Motor neuron (in vitro differentiated cells): ENCODE measurements at regions not wholly inside any gene's neighbourhood (a gene's known extent, or its start where the extent isn't known, plus 50 kb on each side); places are given as distances from the start of the nearest gene placed in this dataset.

Experiments used
- ATAC-seq, 8 experiments: fragments of 200-7000 bp; cut with Tn5 transposase; replicated peaks in 6 of 8; 2 replicates each; pipeline ENCODE4 v1.8.0; 2021; ENCODE audit warnings: mild to moderate bottlenecking in 8 of 8, moderate library complexity in 8 of 8
- H3K27ac ChIP-seq, 2 donors: fragments of 250-450 bp; sonication (Bioruptor Pico); 2 replicates each; pipeline ENCODE4 v1.9.0; 2021; ENCODE audit warnings: antibody characterized with exemption in 2 of 2, mild to moderate bottlenecking in 2 of 2, moderate library complexity in 1 of 2
- H3K4me1 ChIP-seq, 2 donors: fragments of 250-450 bp; sonication (Bioruptor Pico); replicated peaks in 1 of 2; 2 replicates each; pipeline ENCODE4 v1.6.1; 2021; ENCODE audit warnings: antibody characterized with exemption in 2 of 2, mild to moderate bottlenecking in 2 of 2, moderate library complexity in 1 of 2
- H3K4me3 ChIP-seq, 5 donors: fragments of 250-450 bp; sonication (Bioruptor Pico); 2 replicates each; pipeline ENCODE4 v1.9.0; 2021; ENCODE audit warnings: antibody characterized with exemption in 5 of 5, mild to moderate bottlenecking in 5 of 5, moderate library complexity in 4 of 5
- WGBS, 10 experiments: fragments of 450-650 bp; shearing (Covaris generic); methylation state at CpG; one replicate each; pipeline ENCODE4 v1.0.0; 2022; 5-methylcytosine and 5-hydroxymethylcytosine counted together
- in situ Hi-C, 9 experiments: fragments of 400-800 bp; cut with MboI; loops; one replicate each; pipeline ENCODE4 v1.15.0; 2021; ENCODE audit warnings: low sequenced_read_pairs in 9 of 9, low pct_unique_long_range_greater_than_20kb in 2 of 9; ENCODE audit not compliant: unreplicated experiment in 9 of 9

DNA sequence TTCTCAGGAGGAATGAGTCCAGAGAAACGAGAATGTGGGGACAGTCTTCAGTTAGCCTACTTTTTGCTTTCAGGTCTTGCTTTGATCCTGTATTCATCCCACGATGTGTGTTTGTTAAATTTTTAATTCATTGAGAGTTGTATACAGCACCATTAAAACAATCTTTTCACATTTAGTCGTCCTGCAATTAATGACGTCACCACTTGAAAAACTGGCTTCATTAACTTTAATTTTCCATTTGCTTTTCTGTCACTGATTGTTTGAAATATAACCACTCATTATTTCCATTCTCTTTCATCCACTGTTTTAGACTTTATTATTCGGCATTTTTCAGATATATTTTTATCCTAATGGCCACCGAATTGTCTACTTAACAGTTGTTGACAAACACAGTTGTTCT is 146.9 kb downstream of the TFEC start:
- no peak overlapping the region for H3K27ac ChIP-seq
- no peak overlapping the region for H3K4me3 ChIP-seq
- in situ Hi-C loops = no loop called here
- H3K4me1 ChIP-seq = peaks cover 7 to 9% of the 10 kb centered on the region in 2 donors
- no peak for ATAC-seq
- WGBS, 10 experiments = 33 to 100% (median 90%) methylated on average over 1 to 6 of the region's 6 CpGs

DNA sequence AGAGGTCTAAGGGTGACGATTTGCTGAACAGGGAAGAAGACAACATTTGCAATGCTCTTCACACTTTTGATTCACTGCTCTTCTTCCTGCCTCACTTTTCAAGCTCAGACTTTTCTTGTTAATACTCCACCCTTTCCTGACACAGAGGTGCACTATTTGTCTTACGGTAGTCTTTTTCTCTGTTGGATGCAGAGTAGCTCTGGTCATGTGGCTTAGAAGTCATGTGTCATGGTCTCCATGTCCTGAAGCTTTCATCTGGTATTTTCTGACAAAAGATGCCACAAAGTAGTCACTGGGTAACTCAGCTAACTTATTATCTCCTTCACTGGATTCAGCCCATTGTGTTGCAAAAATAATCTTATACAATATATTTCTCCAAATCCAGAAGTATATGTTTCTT is 149.1 kb downstream of the TFEC start:
- Histone ChIP-seq H3K4me3 (no peak overlapping the region), H3K4me1 (peaks cover 7 to 9% of the 10 kb centered on the region in 2 donors), H3K27ac (peak overlapping the region in 1 of 2 donors; percentile 44)
- peak in 4 of 8 experiments; percentile 42 to 76 (median 46) for ATAC-seq
- WGBS, 10 experiments = 0 to 100% (median 80%) methylated on average over 1 to 2 of the region's 2 CpGs; no CpG with 5 or more reads in 3 of the 10 experiments
- in situ Hi-C loops = no loop called here

DNA sequence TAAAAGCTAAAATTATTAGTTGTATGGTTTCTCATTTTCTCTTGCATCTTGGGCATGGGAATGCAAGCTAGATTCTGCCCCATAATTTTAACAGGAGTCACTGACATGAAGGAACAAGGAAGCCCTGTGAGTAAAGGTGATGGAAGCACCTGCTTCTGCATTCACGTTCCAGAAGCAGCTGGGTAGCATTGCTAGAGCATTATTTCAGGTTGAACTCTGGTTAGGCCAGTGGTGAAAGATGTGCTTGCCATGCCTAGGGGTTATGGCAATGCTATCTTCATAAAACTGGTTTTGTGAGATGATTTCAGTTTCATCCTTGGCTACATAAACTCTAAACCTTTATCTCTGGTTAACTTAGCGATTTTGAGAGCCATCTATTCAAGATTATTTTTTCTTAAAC is 151.4 kb downstream of the TFEC start:
- H3K27ac ChIP-seq = no peak overlapping the region

DNA sequence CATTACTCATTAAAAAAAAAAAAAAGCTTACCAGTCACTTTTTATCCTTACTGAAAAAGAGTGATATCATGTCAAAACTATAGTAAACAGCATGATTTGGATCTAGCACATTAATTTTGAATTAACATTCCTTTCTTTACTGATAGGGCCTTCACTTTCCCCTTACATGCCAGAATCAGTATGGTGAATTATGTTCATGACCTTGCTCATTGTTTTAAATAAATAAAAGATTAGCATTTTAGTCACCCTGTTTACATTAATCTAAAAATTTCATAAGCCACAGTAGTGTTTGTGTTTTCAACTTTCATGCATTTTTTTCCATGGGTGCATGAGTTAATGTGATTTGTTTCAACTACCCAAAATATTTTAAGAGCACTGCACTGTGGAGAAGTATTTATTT is 160.8 kb downstream of the TFEC start:
- peak in 2 of 8 experiments; percentile 41 to 75 for ATAC-seq
- Histone ChIP-seq H3K4me3 (no peak overlapping the region), H3K27ac (no peak overlapping the region), H3K4me1 (peaks cover 0 to 3% of the 10 kb centered on the region in 2 donors)
- in situ Hi-C loops = no loop called here

More for the DNA sequence above, 151.4 kb downstream of the TFEC start:
- no peak for ATAC-seq
- WGBS, 10 experiments = 0 to 100% (median 86%) methylated on average over 1 to 2 of the region's 2 CpGs; no CpG with 5 or more reads in 1 of the 10 experiments
- Histone ChIP-seq H3K4me3 (no peak overlapping the region), H3K4me1 (peaks cover 7 to 9% of the 10 kb centered on the region in 2 donors)
- in situ Hi-C loops = no loop called here

DNA sequence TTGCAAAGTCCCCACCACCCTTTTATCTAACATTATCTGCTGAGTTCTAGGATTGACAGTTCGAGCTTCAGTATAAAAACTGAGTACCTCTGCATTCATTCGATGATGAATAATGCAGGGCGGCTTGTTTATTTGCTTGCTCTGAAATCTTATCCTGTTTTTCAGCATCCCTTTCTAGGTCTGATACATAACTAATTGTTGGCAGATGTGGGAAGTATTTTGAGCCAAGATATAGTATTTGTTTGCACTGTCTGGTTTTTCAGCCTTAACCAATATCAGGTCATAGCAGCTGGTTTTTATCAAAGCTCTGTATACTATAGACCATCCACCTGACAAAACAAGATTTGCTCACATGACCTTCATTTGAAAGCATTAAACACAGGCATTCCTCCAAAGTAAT is 161.4 kb downstream of the TFEC start:
- in situ Hi-C loops = no loop called here
- WGBS, 10 experiments = 37 to 100% (median 73%) methylated on average over 1 to 3 of the region's 3 CpGs; no CpG with 5 or more reads in 4 of the 10 experiments
- Histone ChIP-seq H3K4me1 (peaks cover 0 to 3% of the 10 kb centered on the region in 2 donors), H3K4me3 (no peak overlapping the region), H3K27ac (no peak overlapping the region)
- ATAC-seq = peak in 3 of 8 experiments; percentile 24 to 83 (median 49)

DNA sequence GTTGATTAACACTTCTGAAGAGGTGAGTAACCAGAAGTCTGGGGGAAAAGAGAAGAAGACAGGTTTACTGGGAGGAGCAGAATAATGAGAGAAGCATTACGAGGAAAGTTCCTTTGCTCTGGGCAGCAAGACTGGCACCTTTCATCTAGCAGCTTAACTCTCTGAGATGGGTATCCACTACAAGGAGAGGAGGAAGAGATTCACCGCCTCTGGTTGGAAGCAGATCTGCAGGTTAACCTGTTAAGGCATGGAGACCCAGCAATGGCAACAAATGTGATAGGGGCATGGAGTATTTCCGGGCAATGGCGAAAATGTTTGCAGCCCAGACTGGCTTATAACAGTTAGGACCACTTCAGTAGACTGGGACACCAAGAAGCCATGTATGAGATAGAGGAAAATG is 162.2 kb downstream of the TFEC start:
- no peak overlapping the region for H3K27ac ChIP-seq
- 14 to 100% (median 90%) methylated on average over 1 to 4 of the region's 4 CpGs; no CpG with 5 or more reads in 3 of the 10 experiments for WGBS, 10 experiments
- H3K4me1 ChIP-seq = peaks cover 0 to 3% of the 10 kb centered on the region in 2 donors
- H3K4me3 ChIP-seq = no peak overlapping the region
- peak in 1 of 8 experiments; percentile 16 for ATAC-seq
- in situ Hi-C loops = no loop called here

DNA sequence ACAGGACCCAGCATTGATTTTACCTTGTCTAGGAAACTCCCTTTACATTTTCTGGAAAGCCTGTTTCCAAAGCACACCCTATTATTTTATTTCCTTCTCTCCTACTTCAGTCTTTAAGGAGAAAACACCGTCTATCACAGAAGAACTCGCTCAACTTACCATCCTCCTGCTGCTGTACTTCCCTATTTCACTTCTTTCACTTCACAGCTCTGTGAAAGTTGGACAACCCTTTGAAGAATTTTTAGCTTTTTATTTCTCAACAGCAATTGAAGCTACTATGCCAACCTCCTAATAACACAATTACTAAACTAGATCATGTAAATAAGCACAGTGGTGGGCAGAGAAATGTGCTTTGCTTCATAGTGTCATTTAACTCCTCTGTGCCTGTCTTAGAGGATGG is 166.5 kb downstream of the TFEC start:
- ATAC-seq = no peak
- in situ Hi-C loops = no loop called here
- H3K4me1 ChIP-seq = no peaks in the 10 kb centered on the region

DNA sequence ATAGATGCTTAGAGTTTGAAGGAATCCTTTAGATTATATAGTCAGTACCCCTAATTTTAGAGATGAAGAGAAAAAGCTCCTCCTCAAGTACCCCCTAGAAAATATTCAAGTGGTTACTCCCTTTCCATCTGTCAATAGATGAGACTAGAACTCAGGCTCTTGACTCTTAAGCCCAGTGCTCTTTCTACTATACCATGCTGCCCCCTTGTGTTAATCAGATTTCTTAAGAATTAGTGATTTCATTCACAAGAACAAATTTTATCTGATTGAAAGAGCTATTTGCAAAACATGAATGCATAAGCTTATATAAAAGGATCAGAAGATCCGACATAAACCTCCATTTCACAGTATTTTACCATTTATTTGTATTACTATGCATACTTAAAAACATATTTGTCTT is 179.3 kb downstream of the TFEC start:
- 0 to 90% (median 44%) methylated on average over 1 of the region's 1 CpG; no CpG with 5 or more reads in 1 of the 10 experiments for WGBS, 10 experiments
- no peak overlapping the region for H3K4me3 ChIP-seq
- no peaks in the 10 kb centered on the region for H3K4me1 ChIP-seq
- no peak overlapping the region for H3K27ac ChIP-seq
- no peak for ATAC-seq
- in situ Hi-C loops = no loop called here

More for the DNA sequence above, 166.5 kb downstream of the TFEC start:
- H3K4me3 ChIP-seq = no peak overlapping the region
- WGBS, 10 experiments = 4 to 100% (median 89%) methylated on average over 1 to 2 of the region's 2 CpGs; no CpG with 5 or more reads in 2 of the 10 experiments
- no peak overlapping the region for H3K27ac ChIP-seq

DNA sequence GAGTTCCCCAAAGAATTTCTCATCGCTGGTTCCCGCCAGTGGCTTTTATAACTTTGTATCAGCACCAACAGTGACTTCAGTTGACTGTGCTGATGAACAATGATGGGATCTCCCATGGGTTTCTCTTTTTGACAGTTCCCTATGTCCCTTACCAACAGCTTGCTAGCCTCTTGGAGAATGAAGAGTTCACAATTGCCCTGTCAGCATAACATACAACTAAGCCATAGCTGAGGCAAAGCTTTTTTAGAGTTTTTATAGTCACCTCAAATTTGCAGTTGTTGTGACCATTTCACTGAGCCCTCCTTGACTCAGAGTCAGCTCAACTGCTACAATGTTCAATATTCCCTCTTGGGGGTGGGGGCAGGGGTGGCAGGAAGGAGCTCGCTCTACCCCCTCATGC is 179.8 kb downstream of the TFEC start:
- H3K4me3 ChIP-seq = no peak overlapping the region
- no peaks in the 10 kb centered on the region for H3K4me1 ChIP-seq
- H3K27ac ChIP-seq = no peak overlapping the region
- ATAC-seq = no peak
- WGBS, 10 experiments = 67 to 100% (median 92%) methylated on average over 1 to 3 of the region's 3 CpGs; no CpG with 5 or more reads in 3 of the 10 experiments
- in situ Hi-C loops = no loop called here

DNA sequence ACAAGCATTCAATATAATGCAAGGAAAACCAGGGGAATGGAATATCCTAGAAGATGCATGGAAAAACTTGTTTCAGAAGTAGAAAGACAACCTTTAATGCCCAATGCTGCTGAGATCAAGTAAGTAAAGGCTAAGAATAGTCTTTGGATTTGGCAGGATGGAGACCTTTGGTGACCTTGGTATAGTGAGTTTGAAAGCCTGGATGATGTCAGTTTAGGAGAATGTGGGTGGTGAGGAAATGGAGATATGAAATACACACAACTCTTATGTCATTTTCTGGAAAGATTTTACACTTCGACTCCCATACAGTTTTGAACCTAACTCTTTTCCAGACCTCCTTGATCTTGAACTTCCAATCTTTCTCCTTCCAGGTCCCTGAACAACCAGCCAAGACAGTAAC is 185.7 kb downstream of the TFEC start:
- WGBS, 10 experiments = 57 to 90% (median 79%) methylated on average over 1 of the region's 1 CpG; no CpG with 5 or more reads in 4 of the 10 experiments
- Histone ChIP-seq H3K27ac (no peak overlapping the region), H3K4me3 (no peak overlapping the region), H3K4me1 (no peaks in the 10 kb centered on the region)
- ATAC-seq = no peak
- in situ Hi-C loops = no loop called here

DNA sequence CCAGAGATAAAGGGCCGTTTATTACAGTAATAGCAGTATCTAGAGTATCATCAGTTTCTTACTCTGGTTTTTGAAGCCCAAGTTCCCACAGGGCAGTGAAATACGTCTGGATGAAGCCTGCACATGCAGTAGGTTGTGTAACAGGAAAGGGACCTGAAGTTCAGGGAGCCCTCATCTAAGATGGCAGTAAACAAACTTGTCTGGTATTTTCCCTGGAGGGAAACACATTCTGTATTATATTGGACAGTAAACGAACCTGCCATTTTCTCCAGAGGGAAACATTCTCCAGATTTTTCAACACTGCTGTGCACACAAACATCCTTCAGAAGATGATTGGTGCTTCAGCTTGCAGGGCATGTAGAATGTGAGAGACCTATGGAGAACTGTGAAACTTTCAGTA is 189.9 kb downstream of the TFEC start:
- Histone ChIP-seq H3K4me3 (no peak overlapping the region), H3K4me1 (peaks cover 0 to 9% of the 10 kb centered on the region in 2 donors), H3K27ac (no peak overlapping the region)
- 0 to 89% (median 62%) methylated on average over 1 to 3 of the region's 3 CpGs for WGBS, 10 experiments
- in situ Hi-C loops = no loop called here
- ATAC-seq = peak in 1 of 8 experiments; percentile 40

DNA sequence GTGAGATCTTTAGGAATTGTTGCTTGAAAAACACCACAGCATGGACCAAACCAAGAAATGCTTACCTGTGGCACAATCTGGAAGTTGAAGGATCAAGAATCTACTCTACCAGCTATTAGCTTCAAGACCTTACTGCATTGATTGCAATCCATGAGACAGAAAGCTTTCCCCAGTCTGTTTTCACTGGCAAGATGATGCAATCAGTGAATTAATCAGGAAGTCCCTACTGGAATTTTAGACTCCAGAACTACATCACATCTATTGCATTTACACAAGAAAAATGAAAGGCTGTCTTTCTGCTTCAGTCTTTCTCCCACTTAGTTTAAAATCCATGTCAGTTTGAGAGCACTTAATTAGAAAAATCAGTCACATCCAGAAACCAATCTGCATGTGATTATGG is 191.7 kb downstream of the TFEC start:
- in situ Hi-C loops = no loop called here
- peaks cover 0 to 9% of the 10 kb centered on the region in 2 donors for H3K4me1 ChIP-seq
- ATAC-seq = peak in 5 of 8 experiments; percentile 32 to 77 (median 50)
- peak overlapping the region in 1 of 2 donors; percentile 32 for H3K27ac ChIP-seq
- no peak overlapping the region for H3K4me3 ChIP-seq

DNA sequence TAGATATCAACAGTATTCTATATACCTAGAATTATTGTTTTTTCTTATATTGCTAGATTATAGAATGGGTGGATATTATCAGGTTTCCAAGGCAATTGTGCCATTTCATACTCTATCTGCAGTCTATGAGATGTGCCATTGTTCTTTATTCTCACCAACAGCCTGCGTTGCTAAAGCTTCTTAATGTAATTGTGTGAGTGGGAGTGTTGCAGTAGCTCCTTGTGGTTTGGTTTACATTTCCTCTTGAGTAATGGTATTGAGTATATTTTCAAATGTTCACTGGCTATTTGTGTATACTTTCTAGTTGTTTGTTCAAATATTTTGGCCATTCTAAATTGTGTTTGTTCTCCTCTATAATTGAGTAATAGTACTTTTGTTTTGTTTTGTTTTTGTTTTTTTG is 199.2 kb downstream of the TFEC start:
- 0 to 100% (median 55%) methylated on average over 1 of the region's 1 CpG; no CpG with 5 or more reads in 6 of the 10 experiments for WGBS, 10 experiments
- no peaks in the 10 kb centered on the region for H3K4me1 ChIP-seq
- H3K27ac ChIP-seq = no peak overlapping the region
- no peak for ATAC-seq
- no peak overlapping the region for H3K4me3 ChIP-seq
- in situ Hi-C loops = no loop called here

DNA sequence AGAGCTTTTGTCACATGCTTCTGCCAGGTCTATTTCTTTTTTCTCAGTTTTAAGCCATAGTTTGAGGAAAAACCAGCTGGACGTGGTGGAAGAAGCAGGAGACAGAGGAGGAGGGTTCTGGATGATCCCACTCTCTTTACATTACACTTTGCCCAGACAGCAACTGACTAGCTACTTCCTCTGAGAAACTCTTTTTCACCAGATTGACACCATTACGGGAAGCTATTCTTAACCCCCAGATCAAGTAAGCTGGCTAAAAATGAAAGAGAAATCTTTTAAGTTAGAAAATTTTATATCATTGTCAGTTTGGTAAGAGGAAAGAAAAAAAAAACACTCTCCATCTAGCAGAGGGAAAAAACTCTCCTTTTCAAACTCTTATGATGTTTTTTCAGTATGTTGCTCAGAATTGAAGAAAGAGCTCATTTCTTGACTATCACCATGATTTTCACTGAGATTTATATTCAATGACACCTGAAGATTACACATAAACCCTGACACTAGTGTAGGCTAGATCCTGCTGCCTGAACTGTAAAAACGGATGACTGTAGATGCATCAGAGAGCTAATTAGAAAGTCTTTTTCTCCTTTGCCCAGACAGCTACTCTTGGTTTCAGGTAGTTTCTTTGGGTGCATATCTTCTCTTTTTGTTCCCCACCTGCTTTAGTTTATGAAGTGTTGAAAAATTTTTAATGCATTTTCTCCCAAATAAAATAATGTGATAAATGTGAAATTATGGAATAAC is 203.1 kb downstream of the TFEC start:
- ATAC-seq = no peak
- WGBS, 10 experiments = 36 to 100% (median 80%) methylated on average over 2 to 3 of the region's 3 CpGs
- H3K27ac ChIP-seq = no peak overlapping the region
- no peak overlapping the region for H3K4me3 ChIP-seq
- in situ Hi-C loops = no loop called here
- H3K4me1 ChIP-seq = no peaks in the 10 kb centered on the region
